H1 (cell line): ENCODE measurements at regions not wholly inside any gene's neighbourhood (a gene's known extent, or its start where the extent isn't known, plus 50 kb on each side); places are given as distances from the start of the nearest gene placed in this dataset.

ENCODE experiments used
- CTCF ChIA-PET: fragments of 300-600 bp; sonication (Branson Sonifier 250); formaldehyde crosslinking; loops from one replicate; lab custom pipeline; 2021; ENCODE audit not compliant: partially characterized antibody; lab: Charles Lee
- POLR2A ChIA-PET: fragments of 300-600 bp; sonication (Branson Sonifier 250); formaldehyde crosslinking; loops from one replicate; lab custom pipeline; 2021; ENCODE audit warnings: inconsistent platforms; ENCODE audit not compliant: partially characterized antibody; lab: Charles Lee
- DNase-seq, 2 experiments: peaks; one replicate each; pipeline versions ENCODE4 v3.0.0 to v3.0.0-alpha.2; 2010 to 2022; ENCODE audit warnings: low spot score in 2 of 2, low read depth in 1 of 2, mixed read lengths in 1 of 2
- FAIRE-seq: peaks from 2 replicates; lab custom pipeline; 2011; peaks lifted over from hg19 to GRCh38; lab: Jason Lieb, UNC
- H2AFZ ChIP-seq: 2 replicates; pipeline ENCODE4 v1.8.1; 2012; ENCODE audit warnings: low read length, inconsistent platforms
- H2AK5ac ChIP-seq: 2 replicates; pipeline ENCODE4 v1.6.1; 2013; ENCODE audit warnings: low read depth, low read length
- H2BK120ac ChIP-seq: replicated peaks from 2 replicates; pipeline ENCODE3; 2013; ENCODE audit warnings: low read depth, low read length, inconsistent platforms
- H2BK12ac ChIP-seq: 2 replicates; pipeline ENCODE4 v1.6.1; 2013; ENCODE audit warnings: low read depth, low read length
- H2BK15ac ChIP-seq: 2 replicates; pipeline ENCODE4 v1.6.1; 2013; ENCODE audit warnings: low read length
- H2BK20ac ChIP-seq: 2 replicates; pipeline ENCODE4 v1.6.1; 2013; ENCODE audit warnings: low read length
- H2BK5ac ChIP-seq: 2 replicates; pipeline ENCODE4 v1.6.1; 2013; ENCODE audit warnings: low read depth, low read length
- H3K14ac ChIP-seq: 2 replicates; pipeline ENCODE4 v1.6.1; 2013; ENCODE audit warnings: inconsistent platforms; ENCODE audit not compliant: insufficient read length
- H3K18ac ChIP-seq: 2 replicates; pipeline ENCODE4 v1.6.1; 2013; ENCODE audit warnings: low read length; ENCODE audit errors: extremely low read depth
- H3K23ac ChIP-seq: 2 replicates; pipeline ENCODE4 v1.6.1; 2013; ENCODE audit warnings: inconsistent platforms; ENCODE audit not compliant: insufficient read length
- H3K23me2 ChIP-seq: 2 replicates; pipeline ENCODE4 v1.6.1; 2013; ENCODE audit warnings: low read depth, low read length
- H3K27ac ChIP-seq: 2 replicates; pipeline ENCODE4 v1.6.1; 2011; ENCODE audit warnings: low read depth, low read length, inconsistent platforms
- H3K27me3 ChIP-seq, 4 experiments: replicated peaks in 1 of 4; 1 replicate in 1 of 4; 2 replicates in 3 of 4; pipeline versions ENCODE4 v1.6.1 to v1.8.1; 2011 to 2013; ENCODE audit warnings: low read length in 3 of 4, mild to moderate bottlenecking in 3 of 4, inconsistent platforms in 2 of 4, mixed read lengths in 2 of 4, moderate library complexity in 1 of 4; ENCODE audit not compliant: control insufficient read depth in 3 of 4, insufficient read depth in 3 of 4; ENCODE audit errors: extremely low read depth in 1 of 4
- H3K36me3 ChIP-seq, 4 experiments: 2 replicates each; pipeline versions ENCODE4 v1.6.1 to v1.8.1; 2011 to 2013; ENCODE audit warnings: mild to moderate bottlenecking in 4 of 4, low read length in 3 of 4, moderate library complexity in 2 of 4, control low read depth in 1 of 4, inconsistent platforms in 1 of 4; ENCODE audit not compliant: insufficient read depth in 4 of 4, control insufficient read depth in 2 of 4
- H3K4ac ChIP-seq: replicated peaks from 2 replicates; pipeline ENCODE3; 2013; ENCODE audit warnings: low read length, low read depth, mixed read lengths, inconsistent platforms; ENCODE audit not compliant: insufficient read length
- H3K4me1 ChIP-seq, 4 experiments: replicated peaks in 1 of 4; 1 replicate in 1 of 4; 2 replicates in 3 of 4; pipeline versions ENCODE4 v1.6.1 to v1.8.1; 2011 to 2013; ENCODE audit warnings: low read length in 3 of 4, inconsistent platforms in 2 of 4, mixed read lengths in 1 of 4; ENCODE audit not compliant: insufficient read depth in 4 of 4, control insufficient read depth in 3 of 4
- H3K4me2 ChIP-seq, 2 experiments: 2 replicates each; pipeline versions ENCODE4 v1.6.1 to v1.8.1; 2011 to 2013; ENCODE audit warnings: low read depth in 2 of 2, low read length in 2 of 2, control low read depth in 1 of 2, inconsistent platforms in 1 of 2, mild to moderate bottlenecking in 1 of 2; ENCODE audit not compliant: insufficient read depth in 1 of 2
- H3K4me3 ChIP-seq, 4 experiments: fragments of 200-600, 300-600 bp in 1 of 4; sonication (generic), shearing (Covaris generic), sonication (Bioruptor Twin) in 1 of 4; 2 replicates each; pipeline versions ENCODE4 v1.5.1 to v1.8.1; 2011 to 2016; ENCODE audit warnings: low read length in 4 of 4, low read depth in 3 of 4, control low read depth in 2 of 4, inconsistent platforms in 2 of 4, mild to moderate bottlenecking in 2 of 4, mixed read lengths in 1 of 4, moderate library complexity in 1 of 4; ENCODE audit not compliant: insufficient read depth in 2 of 4; ENCODE audit errors: extremely low read depth in 1 of 4
- H3K56ac ChIP-seq: replicated peaks from 2 replicates; pipeline ENCODE3; 2013; ENCODE audit warnings: low read depth, mild to moderate bottlenecking, mixed read lengths, low read length, inconsistent platforms; ENCODE audit not compliant: insufficient read length
- H3K79me1 ChIP-seq: 2 replicates; pipeline ENCODE4 v1.6.1; 2013; ENCODE audit warnings: low read depth, low read length, control low read depth
- H3K79me2 ChIP-seq, 2 experiments: 2 replicates each; pipeline versions ENCODE4 v1.6.1 to v1.8.1; 2012 to 2013; ENCODE audit warnings: low read length in 2 of 2, mild to moderate bottlenecking in 2 of 2, inconsistent platforms in 1 of 2; ENCODE audit not compliant: insufficient read depth in 2 of 2, control insufficient read depth in 1 of 2
- H3K9ac ChIP-seq, 4 experiments: replicated peaks in 1 of 4; 1 replicate in 1 of 4; 2 replicates in 3 of 4; pipeline versions ENCODE4 v1.6.1 to v1.8.1; 2011 to 2013; ENCODE audit warnings: low read depth in 3 of 4, low read length in 3 of 4, control low read depth in 2 of 4, mild to moderate bottlenecking in 2 of 4, moderate library complexity in 2 of 4, inconsistent platforms in 1 of 4; ENCODE audit errors: extremely low read depth in 1 of 4
- H3K9me3 ChIP-seq, 2 experiments: 2 replicates each; pipeline versions ENCODE4 v1.6.1 to v1.8.1; 2012 to 2013; ENCODE audit warnings: mild to moderate bottlenecking in 2 of 2, moderate library complexity in 2 of 2, control low read depth in 1 of 2, inconsistent platforms in 1 of 2, low read depth in 1 of 2, low read length in 1 of 2, mixed read lengths in 1 of 2; ENCODE audit not compliant: insufficient read depth in 2 of 2
- H4K20me1 ChIP-seq, 2 experiments: replicated peaks in 1 of 2; 2 replicates each; pipeline versions ENCODE3 to v1.8.1; 2011 to 2013; ENCODE audit warnings: inconsistent platforms in 2 of 2, low read length in 2 of 2, mild to moderate bottlenecking in 1 of 2; ENCODE audit not compliant: insufficient read depth in 2 of 2, control insufficient read depth in 1 of 2
- H4K5ac ChIP-seq: 2 replicates; pipeline ENCODE4 v1.6.1; 2013; ENCODE audit warnings: low read length, low read depth, mixed read lengths, inconsistent platforms; ENCODE audit not compliant: insufficient read length
- H4K8ac ChIP-seq: 2 replicates; pipeline ENCODE4 v1.8.0; 2013; ENCODE audit warnings: mild to moderate bottlenecking, moderate library complexity, low read length, inconsistent platforms; ENCODE audit not compliant: insufficient read depth; ENCODE audit errors: extremely low read depth
- H4K91ac ChIP-seq: replicated peaks from 2 replicates; pipeline ENCODE3; 2013; ENCODE audit warnings: low read length, mixed read lengths, inconsistent platforms; ENCODE audit not compliant: insufficient read length
- CBX5 ChIP-seq: fragments of 300-800, 300-1000 bp; sonication (generic); IDR thresholded peaks from 2 replicates; pipeline ENCODE4 v1.7.1; 2016; ENCODE audit warnings: antibody characterized with exemption, low read length, low read depth
- CEBPB ChIP-seq: IDR thresholded peaks from 2 replicates; pipeline ENCODE4 v1.6.1; 2012; ENCODE audit warnings: low read depth, low read length
- CHD1 ChIP-seq: IDR thresholded peaks from 2 replicates; pipeline ENCODE4 v1.6.1; 2012; ENCODE audit warnings: low read depth, low read length, improper control_type of control experiment
- HDAC2 ChIP-seq, 2 experiments: fragments of 300-600 bp in 1 of 2; sonication (generic) in 1 of 2; IDR thresholded peaks; 2 replicates each; pipeline ENCODE4 v1.6.1; 2011 to 2012; ENCODE audit warnings: low read depth in 2 of 2, low read length in 2 of 2, mild to moderate bottlenecking in 2 of 2, moderate library complexity in 2 of 2, borderline replicate concordance in 1 of 2, inconsistent platforms in 1 of 2
- JUN ChIP-seq: IDR thresholded peaks from 2 replicates; pipeline ENCODE4 v1.6.1; 2011; ENCODE audit warnings: low read depth, mild to moderate bottlenecking, improper control_type of control experiment, low read length
- KDM4A ChIP-seq: IDR thresholded peaks from one replicate; pipeline ENCODE4 v1.7.1; 2012; ENCODE audit warnings: low read depth, mild to moderate bottlenecking, moderate library complexity, low read length, inconsistent platforms; ENCODE audit not compliant: severe bottlenecking
- SP4 ChIP-seq: IDR thresholded peaks from 2 replicates; pipeline ENCODE4 v1.6.1; 2012; ENCODE audit warnings: low read length, inconsistent platforms
- TBP ChIP-seq: IDR thresholded peaks from 2 replicates; pipeline ENCODE4 v1.6.1; 2011; ENCODE audit warnings: low read depth, low read length, improper control_type of control experiment
- WGBS, 2 experiments: shearing (Covaris generic) in 1 of 2; methylation state at CpG; one replicate each; pipeline versions ENCODE4 v1.1.6 to v1.1.7; 2013 to 2015; ENCODE audit warnings: low lambda C conversion rate in 2 of 2, mixed read lengths in 2 of 2, inconsistent platforms in 1 of 2, low coverage in 1 of 2, missing lambda C conversion rate in 1 of 2; ENCODE audit not compliant: insufficient replicate concordance in 2 of 2, insufficient coverage in 1 of 2, insufficient read length in 1 of 2; ENCODE audit errors: extremely low coverage in 1 of 2, missing lambda C conversion rate in 1 of 2; 5-methylcytosine and 5-hydroxymethylcytosine counted together
- TF ChIP-seq, protein P1 (sequence below): IDR thresholded peaks from 2 replicates; pipeline ENCODE4 v1.6.1; 2012; ENCODE audit warnings: low read length, inconsistent platforms
- TF ChIP-seq, protein P2 (sequence below), 3 experiments: IDR thresholded peaks; 1 replicate in 2 of 3; 2 replicates in 1 of 3; pipeline versions ENCODE4 v1.5.1 to v1.6.1; 2011; ENCODE audit warnings: low read length in 3 of 3, mild to moderate bottlenecking in 3 of 3, inconsistent platforms in 2 of 3, low read depth in 1 of 3, moderate library complexity in 1 of 3; ENCODE audit not compliant: insufficient read depth in 1 of 3; ENCODE audit errors: control extremely low read depth in 1 of 3

DNA sequence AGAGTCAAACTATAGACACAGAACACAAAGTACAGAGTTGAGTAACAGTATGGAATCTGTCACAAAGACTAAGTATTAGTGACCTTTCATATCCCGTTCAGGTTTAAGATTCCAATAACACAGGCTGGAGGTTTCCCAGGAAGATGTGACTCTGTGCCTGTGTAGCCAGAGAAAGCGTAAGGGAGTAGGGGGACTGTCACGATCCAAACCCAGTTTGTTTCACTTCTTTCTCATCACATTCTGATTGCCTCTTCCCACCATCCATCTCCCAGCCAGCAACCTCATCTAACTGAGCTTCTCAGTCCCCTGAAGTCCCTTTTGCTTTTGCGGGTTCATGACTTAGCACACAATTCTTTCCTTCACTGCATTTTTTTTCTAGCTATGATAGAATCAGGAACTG, 76.4 kb upstream of the NPVF start:
- no peak overlapping the region for H3K18ac ChIP-seq
- no peak overlapping the region for H3K4me3 ChIP-seq
- no peaks in the 10 kb centered on the region for H3K79me2 ChIP-seq
- POLR2A ChIA-PET, result no interaction called here
- H3K27me3 ChIP-seq, result no peaks in the 10 kb centered on the region
- 0 out of 2 replicates have a peak overlapping the region, but pooled peaks have one; percentile 73 for H2BK20ac ChIP-seq
- H3K4me1 ChIP-seq, result peaks cover 0 to 11% (median 3%) of the 10 kb centered on the region in 4 experiments; a peak in 2 of 7 replicates
- H2BK5ac ChIP-seq, result no peak overlapping the region
- H3K23me2 ChIP-seq, result no peaks in the 10 kb centered on the region
- FAIRE-seq, result no peak
- no peak overlapping the region for H4K5ac ChIP-seq
- no peak overlapping the region for H3K4me2 ChIP-seq
- H2BK15ac ChIP-seq, result no peak overlapping the region
- H3K27ac ChIP-seq, result no peak overlapping the region
- H4K91ac ChIP-seq, result no peak overlapping the region
- H2AFZ ChIP-seq, result peak overlapping the region; percentile 49; the same call in 1 of the 2 replicates
- no peak overlapping the region for H4K8ac ChIP-seq
- H3K9ac ChIP-seq, result no peak overlapping the region
- 90% methylated on average over 4 of the region's 4 CpGs; no CpG with 5 or more reads in 1 of the 2 experiments for WGBS, 2 experiments
- H2BK12ac ChIP-seq, result no peak overlapping the region; the same call in 1 of the 2 replicates
- H3K23ac ChIP-seq, result no peak overlapping the region
- CTCF ChIA-PET, result interaction anchor here (1.2 kb wide), 1 partner anchor 58 kb away, joined by 3 read pairs; no protein-coding TSS in a partner anchor
- H3K79me1 ChIP-seq, result no peaks in the 10 kb centered on the region
- DNase-seq, result no peak
- H3K36me3 ChIP-seq, result no peaks in the 10 kb centered on the region
- no peak overlapping the region for H3K56ac ChIP-seq
- H3K4ac ChIP-seq, result no peak overlapping the region
- no peak overlapping the region for H2BK120ac ChIP-seq
- no peaks in the 10 kb centered on the region for H3K9me3 ChIP-seq
- no peaks in the 10 kb centered on the region for H4K20me1 ChIP-seq
- no peak overlapping the region for H3K14ac ChIP-seq
- no peak overlapping the region for H2AK5ac ChIP-seq
- TF ChIP-seq TBP, result no peak
- no peak for TF ChIP-seq CHD1
- TF ChIP-seq JUN, result no peak
- TF ChIP-seq KDM4A, result no peak
- TF ChIP-seq, protein P1, sequence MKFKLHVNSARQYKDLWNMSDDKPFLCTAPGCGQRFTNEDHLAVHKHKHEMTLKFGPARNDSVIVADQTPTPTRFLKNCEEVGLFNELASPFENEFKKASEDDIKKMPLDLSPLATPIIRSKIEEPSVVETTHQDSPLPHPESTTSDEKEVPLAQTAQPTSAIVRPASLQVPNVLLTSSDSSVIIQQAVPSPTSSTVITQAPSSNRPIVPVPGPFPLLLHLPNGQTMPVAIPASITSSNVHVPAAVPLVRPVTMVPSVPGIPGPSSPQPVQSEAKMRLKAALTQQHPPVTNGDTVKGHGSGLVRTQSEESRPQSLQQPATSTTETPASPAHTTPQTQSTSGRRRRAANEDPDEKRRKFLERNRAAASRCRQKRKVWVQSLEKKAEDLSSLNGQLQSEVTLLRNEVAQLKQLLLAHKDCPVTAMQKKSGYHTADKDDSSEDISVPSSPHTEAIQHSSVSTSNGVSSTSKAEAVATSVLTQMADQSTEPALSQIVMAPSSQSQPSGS, result no peak
- TF ChIP-seq HDAC2 (IDR thresholded peaks at IDR 0.05; ENCODE audit: borderline replicate concordance in 1 of 2, low read depth in 2 of 2, low read length in 2 of 2), result no peak
- TF ChIP-seq, protein P2, sequence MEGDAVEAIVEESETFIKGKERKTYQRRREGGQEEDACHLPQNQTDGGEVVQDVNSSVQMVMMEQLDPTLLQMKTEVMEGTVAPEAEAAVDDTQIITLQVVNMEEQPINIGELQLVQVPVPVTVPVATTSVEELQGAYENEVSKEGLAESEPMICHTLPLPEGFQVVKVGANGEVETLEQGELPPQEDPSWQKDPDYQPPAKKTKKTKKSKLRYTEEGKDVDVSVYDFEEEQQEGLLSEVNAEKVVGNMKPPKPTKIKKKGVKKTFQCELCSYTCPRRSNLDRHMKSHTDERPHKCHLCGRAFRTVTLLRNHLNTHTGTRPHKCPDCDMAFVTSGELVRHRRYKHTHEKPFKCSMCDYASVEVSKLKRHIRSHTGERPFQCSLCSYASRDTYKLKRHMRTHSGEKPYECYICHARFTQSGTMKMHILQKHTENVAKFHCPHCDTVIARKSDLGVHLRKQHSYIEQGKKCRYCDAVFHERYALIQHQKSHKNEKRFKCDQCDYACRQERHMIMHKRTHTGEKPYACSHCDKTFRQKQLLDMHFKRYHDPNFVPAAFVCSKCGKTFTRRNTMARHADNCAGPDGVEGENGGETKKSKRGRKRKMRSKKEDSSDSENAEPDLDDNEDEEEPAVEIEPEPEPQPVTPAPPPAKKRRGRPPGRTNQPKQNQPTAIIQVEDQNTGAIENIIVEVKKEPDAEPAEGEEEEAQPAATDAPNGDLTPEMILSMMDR (IDR thresholded peaks at IDR 0.05; ENCODE audit: control extremely low read depth in 1 of 3, insufficient read depth in 1 of 3, low read depth in 1 of 3, low read length in 3 of 3), result no peak
- no peak for TF ChIP-seq CBX5
- TF ChIP-seq SP4, result no peak
- TF ChIP-seq CEBPB, result no peak
